ENCODE measurements at regions not wholly inside any gene's neighbourhood (a gene's known extent, or its start where the extent isn't known, plus 50 kb on each side); places are given as distances from the start of the nearest gene placed in this dataset.

- H3K4me3 ChIP-seq: no peak overlapping the region
Observed at GRCh38 chr4:135098061-135098460, 896.5 kb upstream of the PABPC4L start.

GRCh38 chr4:135073389-135073788 lies 871.8 kb upstream of the PABPC4L start:
- no peaks in the 10 kb centered on the region for H3K27me3 ChIP-seq
- H3K4me3 ChIP-seq: no peak overlapping the region
- no peaks in the 10 kb centered on the region for H3K36me3 ChIP-seq
- H3K9me3 ChIP-seq: no peaks in the 10 kb centered on the region
- no peak for DNase-seq

More at GRCh38 chr4:135098061-135098460, 896.5 kb upstream of the PABPC4L start:
- DNase-seq: no peak
- Histone ChIP-seq H3K9me3 (no peaks in the 10 kb centered on the region), H3K36me3 (no peaks in the 10 kb centered on the region), H3K27me3 (no peaks in the 10 kb centered on the region)

GRCh38 chr4:135072553-135072952 lies 871.0 kb upstream of the PABPC4L start:
- no peak overlapping the region for H3K4me3 ChIP-seq
- H3K9me3 ChIP-seq: no peaks in the 10 kb centered on the region
- H3K27me3 ChIP-seq: no peaks in the 10 kb centered on the region
- DNase-seq: no peak
- no peaks in the 10 kb centered on the region for H3K36me3 ChIP-seq

- H3K27me3 ChIP-seq: no peaks in the 10 kb centered on the region
- H3K4me3 ChIP-seq: no peak overlapping the region
- DNase-seq: no peak
- H3K9me3 ChIP-seq: no peaks in the 10 kb centered on the region
- no peaks in the 10 kb centered on the region for H3K36me3 ChIP-seq
Observed at GRCh38 chr4:135065366-135065765, 863.8 kb upstream of the PABPC4L start.

GRCh38 chr4:135050086-135050717 lies 848.6 kb upstream of the PABPC4L start:
- Histone ChIP-seq H3K27me3 (no peaks in the 10 kb centered on the region), H3K4me3 (no peak overlapping the region), H3K9me3 (no peaks in the 10 kb centered on the region), H3K36me3 (no peaks in the 10 kb centered on the region)
- DNase-seq: no peak

GRCh38 chr4:135032670-135033069 lies 831.1 kb upstream of the PABPC4L start:
- Histone ChIP-seq H3K4me3 (no peak overlapping the region), H3K36me3 (no peaks in the 10 kb centered on the region), H3K9me3 (no peaks in the 10 kb centered on the region), H3K27me3 (no peaks in the 10 kb centered on the region)
- no peak for DNase-seq

- Histone ChIP-seq H3K27me3 (no peaks in the 10 kb centered on the region), H3K4me3 (no peak overlapping the region), H3K36me3 (no peaks in the 10 kb centered on the region), H3K9me3 (no peaks in the 10 kb centered on the region)
- DNase-seq: no peak
Observed at GRCh38 chr4:135015771-135016170, 814.2 kb upstream of the PABPC4L start.

GRCh38 chr4:135007400-135007799 lies 805.8 kb upstream of the PABPC4L start:
- H3K27me3 ChIP-seq: no peaks in the 10 kb centered on the region
- no peaks in the 10 kb centered on the region for H3K36me3 ChIP-seq
- no peak for DNase-seq
- H3K9me3 ChIP-seq: no peaks in the 10 kb centered on the region
- H3K4me3 ChIP-seq: no peak overlapping the region

- DNase-seq: no peak
- Histone ChIP-seq H3K9me3 (no peaks in the 10 kb centered on the region), H3K4me3 (no peak overlapping the region), H3K27me3 (no peaks in the 10 kb centered on the region), H3K36me3 (no peaks in the 10 kb centered on the region)
Observed at GRCh38 chr4:134999169-134999568, 797.6 kb upstream of the PABPC4L start.

GRCh38 chr4:134961963-134962362 lies 760.4 kb upstream of the PABPC4L start:
- no peaks in the 10 kb centered on the region for H3K9me3 ChIP-seq

GRCh38 chr4:134958862-134959261 lies 757.3 kb upstream of the PABPC4L start:
- Histone ChIP-seq H3K4me3 (no peak overlapping the region), H3K27me3 (no peaks in the 10 kb centered on the region), H3K36me3 (no peaks in the 10 kb centered on the region), H3K9me3 (no peaks in the 10 kb centered on the region)
- DNase-seq: no peak

More at GRCh38 chr4:134961963-134962362, 760.4 kb upstream of the PABPC4L start:
- H3K4me3 ChIP-seq: no peak overlapping the region
- no peaks in the 10 kb centered on the region for H3K36me3 ChIP-seq
- no peak for DNase-seq
- H3K27me3 ChIP-seq: no peaks in the 10 kb centered on the region

- no peaks in the 10 kb centered on the region for H3K9me3 ChIP-seq
Observed at GRCh38 chr4:134955059-134955458, 753.5 kb upstream of the PABPC4L start.

GRCh38 chr4:134952775-134953174 lies 751.2 kb upstream of the PABPC4L start:
- DNase-seq: no peak

More at GRCh38 chr4:134955059-134955458, 753.5 kb upstream of the PABPC4L start:
- Histone ChIP-seq H3K36me3 (no peaks in the 10 kb centered on the region), H3K27me3 (no peaks in the 10 kb centered on the region), H3K4me3 (no peak overlapping the region)
- DNase-seq: no peak

GRCh38 chr4:134952305-134952704 lies 750.7 kb upstream of the PABPC4L start:
- Histone ChIP-seq H3K4me3 (no peak overlapping the region), H3K27me3 (no peaks in the 10 kb centered on the region), H3K36me3 (no peaks in the 10 kb centered on the region), H3K9me3 (no peaks in the 10 kb centered on the region)
- DNase-seq: no peak

More at GRCh38 chr4:134952775-134953174, 751.2 kb upstream of the PABPC4L start:
- H3K9me3 ChIP-seq: no peaks in the 10 kb centered on the region
- H3K36me3 ChIP-seq: no peaks in the 10 kb centered on the region
- no peaks in the 10 kb centered on the region for H3K27me3 ChIP-seq
- no peak overlapping the region for H3K4me3 ChIP-seq

GRCh38 chr4:134948110-134948642 lies 746.6 kb upstream of the PABPC4L start:
- DNase-seq: no peak
- no peak overlapping the region for H3K4me3 ChIP-seq
- no peaks in the 10 kb centered on the region for H3K36me3 ChIP-seq
- H3K27me3 ChIP-seq: no peaks in the 10 kb centered on the region
- H3K9me3 ChIP-seq: no peaks in the 10 kb centered on the region

- DNase-seq: no peak
- no peak overlapping the region for H3K4me3 ChIP-seq
- no peaks in the 10 kb centered on the region for H3K27me3 ChIP-seq
- no peaks in the 10 kb centered on the region for H3K36me3 ChIP-seq
- no peaks in the 10 kb centered on the region for H3K9me3 ChIP-seq
Observed at GRCh38 chr4:134944115-134944514, 742.5 kb upstream of the PABPC4L start.

GRCh38 chr4:134936014-134936413 lies 734.4 kb upstream of the PABPC4L start:
- Histone ChIP-seq H3K27me3 (no peaks in the 10 kb centered on the region), H3K4me3 (no peak overlapping the region), H3K36me3 (no peaks in the 10 kb centered on the region), H3K9me3 (no peaks in the 10 kb centered on the region)
- DNase-seq: no peak

- DNase-seq: no peak
- Histone ChIP-seq H3K9me3 (no peaks in the 10 kb centered on the region), H3K27me3 (no peaks in the 10 kb centered on the region), H3K4me3 (no peak overlapping the region), H3K36me3 (no peaks in the 10 kb centered on the region)
Observed at GRCh38 chr4:134935320-134935719, 733.7 kb upstream of the PABPC4L start.
